ENCODE measurements at regions not wholly inside any gene's neighbourhood (a gene's known extent, or its start where the extent isn't known, plus 50 kb on each side); places are given as distances from the start of the nearest gene placed in this dataset.

GRCh38 chr11:112477152-112477551 lies 216.5 kb upstream of the PLET1 start:
- H3K4me1 ChIP-seq (ENCODE audit: control insufficient read depth in 4 of 4, insufficient read depth in 4 of 4, low read length in 3 of 4) = no peaks in the 10 kb centered on the region
- H3K27ac ChIP-seq (ENCODE audit: low read depth in 1 of 2, low read length in 2 of 2) = no peak overlapping the region
- no peak overlapping the region for H3K4me3 ChIP-seq (ENCODE audit: low read depth in 1 of 3, low read length in 3 of 3)
- H3K9ac ChIP-seq (ENCODE audit: low read depth in 1 of 2, low read length in 2 of 2) = no peak overlapping the region
- H3K36me3 ChIP-seq (ENCODE audit: control insufficient read depth in 4 of 4, insufficient read depth in 3 of 4, low read depth in 1 of 4, low read length in 3 of 4) = no peaks in the 10 kb centered on the region
- TF ChIP-seq RAD21 (IDR thresholded peaks at IDR 0.05) = no peak
- peaks cover 0 to 6% (median 0%) of the 10 kb centered on the region in 4 donors for H3K27me3 ChIP-seq (ENCODE audit: control insufficient read depth in 4 of 4, insufficient read depth in 4 of 4, low read length in 3 of 4)
- no peaks in the 10 kb centered on the region for H3K9me3 ChIP-seq (ENCODE audit: control insufficient read depth in 4 of 4, low read length in 3 of 4)
- no peak for DNase-seq (ENCODE audit: low spot score)
- 93% methylated on average over 2 of the region's 2 CpGs for WGBS

DNA sequence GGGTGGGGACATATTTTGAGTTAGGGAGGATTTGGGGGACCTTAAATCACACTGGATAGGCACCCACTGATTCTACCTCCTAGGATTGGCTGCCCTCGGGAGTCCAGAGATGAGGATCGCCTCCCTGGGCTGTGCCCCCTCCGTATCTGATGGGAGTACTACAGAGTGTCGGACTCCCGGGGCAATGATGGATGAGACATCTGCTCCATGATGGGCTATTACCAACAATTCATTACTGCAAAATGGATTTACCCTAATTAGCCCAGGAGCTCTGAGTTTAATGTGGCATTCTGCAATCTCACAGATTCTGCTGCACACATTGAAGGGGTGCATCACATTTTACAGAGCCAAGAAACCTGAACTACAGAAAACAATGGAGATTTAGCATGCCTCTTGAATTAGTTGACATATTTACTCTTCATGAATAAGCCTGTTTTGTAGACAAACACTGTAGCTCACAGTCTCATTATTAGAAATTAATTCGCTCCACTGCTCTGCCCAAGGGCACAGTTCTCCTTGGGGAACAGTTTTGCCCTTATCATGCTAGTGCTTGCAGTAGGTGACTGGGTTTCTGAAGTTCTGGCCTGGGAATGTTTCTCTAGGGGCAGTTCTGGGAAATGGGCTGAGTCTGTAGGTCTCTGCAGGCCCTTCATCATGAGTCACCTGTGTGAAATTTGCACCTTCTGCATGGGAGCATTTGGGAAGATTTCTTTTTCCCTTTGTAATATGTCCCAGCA lies 217.1 kb upstream of the PLET1 start:
- TF ChIP-seq ZBTB33 (IDR thresholded peaks at IDR 0.05) (no peak), HNF4A (conservative IDR thresholded peaks at IDR 0.05) (no peak), GABPA (IDR thresholded peaks at IDR 0.05 in 1 of 2, conservative IDR thresholded peaks at IDR 0.05 in 1 of 2) (no peak), MAX (IDR thresholded peaks at IDR 0.05) (no peak)
- H3K4me1 ChIP-seq (ENCODE audit: control insufficient read depth in 4 of 4, insufficient read depth in 4 of 4, low read length in 3 of 4) = no peaks in the 10 kb centered on the region
- no peaks in the 10 kb centered on the region for H3K9me3 ChIP-seq (ENCODE audit: control insufficient read depth in 4 of 4, low read length in 3 of 4)
- WGBS = 81% methylated on average over 6 of the region's 6 CpGs
- no peaks in the 10 kb centered on the region for H3K36me3 ChIP-seq (ENCODE audit: control insufficient read depth in 4 of 4, insufficient read depth in 3 of 4, low read depth in 1 of 4, low read length in 3 of 4)
- H3K4me3 ChIP-seq (ENCODE audit: low read depth in 1 of 3, low read length in 3 of 3) = no peak overlapping the region
- no peak overlapping the region for H3K9ac ChIP-seq (ENCODE audit: low read depth in 1 of 2, low read length in 2 of 2)
- no peak for DNase-seq (ENCODE audit: low spot score)
- H3K27ac ChIP-seq (ENCODE audit: low read depth in 1 of 2, low read length in 2 of 2) = no peak overlapping the region
- H3K27me3 ChIP-seq (ENCODE audit: control insufficient read depth in 4 of 4, insufficient read depth in 4 of 4, low read length in 3 of 4) = peaks cover 0 to 6% (median 0%) of the 10 kb centered on the region in 4 donors

DNA sequence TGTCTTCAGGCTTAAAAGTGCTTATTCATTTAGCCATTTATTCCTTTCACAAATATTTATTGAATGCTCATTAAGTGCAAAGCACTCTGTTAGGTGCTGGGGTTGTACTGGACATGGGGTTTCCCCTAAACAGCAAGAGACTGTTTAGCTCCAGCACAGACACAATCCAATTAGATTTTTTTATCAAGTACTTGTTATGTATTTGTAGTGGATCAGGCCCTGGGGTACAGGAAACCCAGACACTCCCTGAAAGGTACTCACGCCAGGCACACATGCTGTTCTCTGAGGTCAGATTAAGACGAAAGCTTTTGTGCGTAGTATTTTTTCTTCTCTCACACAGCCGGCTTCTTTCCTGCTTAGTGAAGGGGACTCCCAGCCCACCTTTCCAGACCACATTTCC lies 218.1 kb upstream of the PLET1 start:
- no peaks in the 10 kb centered on the region for H3K4me1 ChIP-seq (ENCODE audit: control insufficient read depth in 4 of 4, insufficient read depth in 4 of 4, low read length in 3 of 4)
- H3K9ac ChIP-seq (ENCODE audit: low read depth in 1 of 2, low read length in 2 of 2) = no peak overlapping the region
- no peak overlapping the region for H3K4me3 ChIP-seq (ENCODE audit: low read depth in 1 of 3, low read length in 3 of 3)
- H3K36me3 ChIP-seq (ENCODE audit: control insufficient read depth in 4 of 4, insufficient read depth in 3 of 4, low read depth in 1 of 4, low read length in 3 of 4) = no peaks in the 10 kb centered on the region
- H3K27ac ChIP-seq (ENCODE audit: low read depth in 1 of 2, low read length in 2 of 2) = no peak overlapping the region
- peaks cover 0 to 6% (median 0%) of the 10 kb centered on the region in 4 donors for H3K27me3 ChIP-seq (ENCODE audit: control insufficient read depth in 4 of 4, insufficient read depth in 4 of 4, low read length in 3 of 4)
- peaks cover 0 to 4% (median 0%) of the 10 kb centered on the region in 4 donors for H3K9me3 ChIP-seq (ENCODE audit: control insufficient read depth in 4 of 4, low read length in 3 of 4)
- DNase-seq (ENCODE audit: low spot score) = no peak
- 92% methylated on average over 4 of the region's 4 CpGs for WGBS
- no peak for TF ChIP-seq HNF4A (conservative IDR thresholded peaks at IDR 0.05)
- TF ChIP-seq CTCF (IDR thresholded peaks at IDR 0.05; ENCODE audit: low read depth, low read length, missing input control) = no peak
- TF ChIP-seq SP1 (IDR thresholded peaks at IDR 0.05) = no peak
- TF ChIP-seq JUND (IDR thresholded peaks at IDR 0.05) = no peak
- TF ChIP-seq GABPA (IDR thresholded peaks at IDR 0.05 in 1 of 2, conservative IDR thresholded peaks at IDR 0.05 in 1 of 2) = no peak
- no peak for TF ChIP-seq FOXA2 (IDR thresholded peaks at IDR 0.05)
- no peak for TF ChIP-seq ZBTB33 (IDR thresholded peaks at IDR 0.05)
- TF ChIP-seq TAF1 (conservative IDR thresholded peaks at IDR 0.05) = no peak
- no peak for TF ChIP-seq MAX (IDR thresholded peaks at IDR 0.05)
- no peak for TF ChIP-seq YY1 (IDR thresholded peaks at IDR 0.05)
- TF ChIP-seq, protein P1, sequence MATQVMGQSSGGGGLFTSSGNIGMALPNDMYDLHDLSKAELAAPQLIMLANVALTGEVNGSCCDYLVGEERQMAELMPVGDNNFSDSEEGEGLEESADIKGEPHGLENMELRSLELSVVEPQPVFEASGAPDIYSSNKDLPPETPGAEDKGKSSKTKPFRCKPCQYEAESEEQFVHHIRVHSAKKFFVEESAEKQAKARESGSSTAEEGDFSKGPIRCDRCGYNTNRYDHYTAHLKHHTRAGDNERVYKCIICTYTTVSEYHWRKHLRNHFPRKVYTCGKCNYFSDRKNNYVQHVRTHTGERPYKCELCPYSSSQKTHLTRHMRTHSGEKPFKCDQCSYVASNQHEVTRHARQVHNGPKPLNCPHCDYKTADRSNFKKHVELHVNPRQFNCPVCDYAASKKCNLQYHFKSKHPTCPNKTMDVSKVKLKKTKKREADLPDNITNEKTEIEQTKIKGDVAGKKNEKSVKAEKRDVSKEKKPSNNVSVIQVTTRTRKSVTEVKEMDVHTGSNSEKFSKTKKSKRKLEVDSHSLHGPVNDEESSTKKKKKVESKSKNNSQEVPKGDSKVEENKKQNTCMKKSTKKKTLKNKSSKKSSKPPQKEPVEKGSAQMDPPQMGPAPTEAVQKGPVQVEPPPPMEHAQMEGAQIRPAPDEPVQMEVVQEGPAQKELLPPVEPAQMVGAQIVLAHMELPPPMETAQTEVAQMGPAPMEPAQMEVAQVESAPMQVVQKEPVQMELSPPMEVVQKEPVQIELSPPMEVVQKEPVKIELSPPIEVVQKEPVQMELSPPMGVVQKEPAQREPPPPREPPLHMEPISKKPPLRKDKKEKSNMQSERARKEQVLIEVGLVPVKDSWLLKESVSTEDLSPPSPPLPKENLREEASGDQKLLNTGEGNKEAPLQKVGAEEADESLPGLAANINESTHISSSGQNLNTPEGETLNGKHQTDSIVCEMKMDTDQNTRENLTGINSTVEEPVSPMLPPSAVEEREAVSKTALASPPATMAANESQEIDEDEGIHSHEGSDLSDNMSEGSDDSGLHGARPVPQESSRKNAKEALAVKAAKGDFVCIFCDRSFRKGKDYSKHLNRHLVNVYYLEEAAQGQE (IDR thresholded peaks at IDR 0.05) = no peak
- TF ChIP-seq HNF4G (IDR thresholded peaks at IDR 0.05) = no peak
- no peak for TF ChIP-seq RXRA (IDR thresholded peaks at IDR 0.05)
- TF ChIP-seq RAD21 (IDR thresholded peaks at IDR 0.05) = no peak
- no peak for TF ChIP-seq ATF3 (IDR thresholded peaks at IDR 0.05)
- no peak for TF ChIP-seq EGR1 (IDR thresholded peaks at IDR 0.05; ENCODE audit: low read depth in 2 of 2)
- no peak for TF ChIP-seq FOXA1 (IDR thresholded peaks at IDR 0.05)

Data from liver (tissue), 8 donors.